ENCODE measurements at regions not wholly inside any gene's neighbourhood (a gene's known extent, or its start where the extent isn't known, plus 50 kb on each side); places are given as distances from the start of the nearest gene placed in this dataset.
"Not testable (repeated sequence)": the region's sequence is repeated elsewhere in the genome, so short reads cannot be mapped to it uniquely, and the experiment has no call there.

- TF ChIP-seq EZH2 (IDR thresholded peaks at IDR 0.05); POLR2AphosphoS5 (IDR thresholded peaks at IDR 0.05; ENCODE audit: borderline replicate concordance, low read depth, low read length): not testable (repeated sequence)
Measured at GRCh38 chr21:6437834-6438187, 4083.6 kb upstream of the TPTE start.

All from SK-N-MC (cell line).